ENCODE measurements at regions not wholly inside any gene's neighbourhood (a gene's known extent, or its start where the extent isn't known, plus 50 kb on each side); places are given as distances from the start of the nearest gene placed in this dataset.

GRCh38 chr1:106785176-106785575, 271.3 kb upstream of the PRMT6 start:
- Histone ChIP-seq H3K4me3 (replicated peaks; ENCODE audit: insufficient read depth, low read length) (no peak overlapping the region), H3K27me3 (ENCODE audit: insufficient read depth, poor library complexity, severe bottlenecking) (no peaks in the 10 kb centered on the region), H3K27ac (replicated peaks) (no peak overlapping the region)
- no peak for TF ChIP-seq SPI1 (IDR thresholded peaks at IDR 0.05; ENCODE audit: borderline replicate concordance, low read depth)
- TF ChIP-seq POLR2AphosphoS5 (IDR thresholded peaks at IDR 0.05; ENCODE audit: low read depth): no peak
- TF ChIP-seq CTCF (IDR thresholded peaks at IDR 0.05; ENCODE audit: insufficient read depth, low read length): no peak
- TF ChIP-seq REST (IDR thresholded peaks at IDR 0.05; ENCODE audit: insufficient replicate concordance, low read depth): no peak
- no peak for TF ChIP-seq GABPA (IDR thresholded peaks at IDR 0.05; ENCODE audit: low read depth)
- no peak for DNase-seq (ENCODE audit: low read depth in 1 of 2, low spot score in 1 of 2)

GRCh38 chr1:106787520-106787919, 269.0 kb upstream of the PRMT6 start:
- no peak overlapping the region for H3K27ac ChIP-seq (replicated peaks)
- DNase-seq (ENCODE audit: low read depth in 1 of 2, low spot score in 1 of 2): no peak
- TF ChIP-seq SPI1 (IDR thresholded peaks at IDR 0.05; ENCODE audit: borderline replicate concordance, low read depth) (no peak), REST (IDR thresholded peaks at IDR 0.05; ENCODE audit: insufficient replicate concordance, low read depth) (no peak), POLR2AphosphoS5 (IDR thresholded peaks at IDR 0.05; ENCODE audit: low read depth) (no peak), CTCF (IDR thresholded peaks at IDR 0.05; ENCODE audit: insufficient read depth, low read length) (no peak), GABPA (IDR thresholded peaks at IDR 0.05; ENCODE audit: low read depth) (no peak)
- no peaks in the 10 kb centered on the region for H3K27me3 ChIP-seq (ENCODE audit: insufficient read depth, poor library complexity, severe bottlenecking)
- H3K4me3 ChIP-seq (replicated peaks; ENCODE audit: insufficient read depth, low read length): no peak overlapping the region

- Histone ChIP-seq H3K27me3 (ENCODE audit: insufficient read depth, poor library complexity, severe bottlenecking) (no peaks in the 10 kb centered on the region), H3K27ac (replicated peaks) (no peak overlapping the region), H3K4me3 (replicated peaks; ENCODE audit: insufficient read depth, low read length) (no peak overlapping the region)
- TF ChIP-seq GABPA (IDR thresholded peaks at IDR 0.05; ENCODE audit: low read depth) (no peak), SPI1 (IDR thresholded peaks at IDR 0.05; ENCODE audit: borderline replicate concordance, low read depth) (no peak), CTCF (IDR thresholded peaks at IDR 0.05; ENCODE audit: insufficient read depth, low read length) (no peak), POLR2AphosphoS5 (IDR thresholded peaks at IDR 0.05; ENCODE audit: low read depth) (no peak), REST (IDR thresholded peaks at IDR 0.05; ENCODE audit: insufficient replicate concordance, low read depth) (no peak)
- no peak for DNase-seq (ENCODE audit: low read depth in 1 of 2, low spot score in 1 of 2)
Observed at GRCh38 chr1:106789686-106790085, 266.8 kb upstream of the PRMT6 start.
